GM21515 (cell line): ENCODE measurements at regions not wholly inside any gene's neighbourhood (a gene's known extent, or its start where the extent isn't known, plus 50 kb on each side); places are given as distances from the start of the nearest gene placed in this dataset.
"Not testable (repeated sequence)": the region's sequence is repeated elsewhere in the genome, so short reads cannot be mapped to it uniquely, and the experiment has no call there.

Experiments used
- ATAC-seq: cut with Tn5 transposase; IDR thresholded peaks from one replicate; pipeline ENCODE4 v1.9.1; 2021; ENCODE audit not compliant: unreplicated experiment

DNA sequence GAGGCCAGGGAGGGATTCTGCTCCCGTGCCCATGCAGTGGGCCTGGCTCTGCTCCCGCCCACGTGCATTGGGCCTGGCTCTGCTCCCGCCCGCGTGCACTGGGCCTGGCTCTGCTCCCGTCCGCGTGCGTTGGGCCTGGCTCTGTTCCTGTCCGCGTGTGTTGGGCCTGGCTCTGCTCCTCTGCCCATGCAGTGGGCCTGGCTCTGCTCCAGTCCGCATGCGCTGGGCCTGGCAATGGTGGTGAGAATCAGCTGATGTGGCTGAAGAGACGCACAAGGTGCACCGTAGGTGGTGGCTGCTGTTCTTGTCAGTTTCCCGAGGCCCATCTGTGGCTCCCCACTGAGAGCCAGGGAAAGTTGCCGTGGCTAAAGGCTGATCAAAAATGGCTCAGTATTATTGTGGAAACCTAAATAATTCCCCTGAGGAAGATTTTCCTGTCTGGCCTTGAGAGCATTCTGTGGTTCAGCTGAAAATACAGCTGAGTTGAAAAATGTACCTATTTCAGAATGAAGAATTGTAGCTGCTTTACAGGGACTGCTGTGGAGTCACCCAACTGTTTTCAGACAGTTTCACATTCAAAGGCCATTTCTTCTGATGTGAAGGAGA lies 572.4 kb downstream of the GLRX3 start:
- no peak for ATAC-seq

DNA sequence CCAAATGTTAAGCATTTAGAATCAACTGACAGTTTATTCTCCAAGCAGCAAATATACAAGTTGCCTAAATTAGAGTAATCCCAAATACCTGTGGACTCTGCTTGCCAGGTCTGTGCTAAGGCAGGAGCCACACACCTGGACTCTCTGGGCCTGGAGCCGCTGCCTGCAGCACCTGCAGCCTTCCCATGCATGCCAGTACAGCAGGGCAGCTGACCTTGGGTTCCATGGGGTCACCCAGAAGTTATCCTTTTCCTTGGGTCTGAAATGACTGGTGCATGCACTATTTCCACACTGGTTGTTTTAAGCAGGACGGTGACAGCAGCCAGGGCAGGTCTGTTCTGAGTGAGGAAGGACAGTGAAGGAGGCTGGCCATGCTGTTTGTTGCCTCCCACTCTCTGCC lies 573.2 kb downstream of the GLRX3 start:
- ATAC-seq: no peak

DNA sequence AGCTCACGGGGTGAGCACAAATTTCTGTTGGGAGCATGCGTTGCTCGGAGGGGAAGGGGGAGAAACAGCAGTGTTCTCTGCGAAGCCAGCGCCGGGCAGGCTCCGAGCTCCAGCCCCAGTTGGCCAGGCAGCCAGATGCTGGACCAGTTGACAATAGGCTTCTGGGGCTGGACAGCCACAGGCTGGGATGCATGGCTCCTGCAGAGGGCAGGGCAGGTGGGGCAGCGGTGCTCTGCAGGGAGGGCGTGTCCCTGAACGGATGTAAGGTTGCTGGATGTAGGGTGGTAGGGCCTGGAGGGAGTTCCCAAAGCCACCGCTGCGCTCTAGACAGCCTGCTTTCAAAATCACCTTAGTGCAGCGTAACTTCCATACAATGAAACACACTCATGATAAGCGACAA lies 574.9 kb downstream of the GLRX3 start:
- no peak for ATAC-seq

DNA sequence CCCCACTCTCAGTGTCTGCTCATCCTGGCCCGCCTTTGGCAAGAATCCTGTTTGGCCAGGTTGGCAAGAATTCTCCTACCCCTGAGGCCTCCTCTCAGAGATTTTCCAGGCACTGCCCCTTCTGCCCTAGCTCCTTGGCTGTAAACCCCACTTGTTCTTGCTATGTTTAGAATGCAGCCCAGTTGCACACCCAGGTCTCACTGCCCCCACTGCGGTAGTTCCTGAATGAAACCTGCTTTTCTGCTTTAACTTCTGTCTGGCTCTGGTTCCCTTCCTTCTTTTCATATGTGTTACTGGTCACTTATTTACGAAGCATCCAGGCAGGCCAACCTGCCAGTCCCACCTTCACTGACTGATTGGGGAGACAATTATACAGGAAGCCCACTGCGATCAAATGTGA lies 576.9 kb downstream of the GLRX3 start:
- no peak for ATAC-seq

DNA sequence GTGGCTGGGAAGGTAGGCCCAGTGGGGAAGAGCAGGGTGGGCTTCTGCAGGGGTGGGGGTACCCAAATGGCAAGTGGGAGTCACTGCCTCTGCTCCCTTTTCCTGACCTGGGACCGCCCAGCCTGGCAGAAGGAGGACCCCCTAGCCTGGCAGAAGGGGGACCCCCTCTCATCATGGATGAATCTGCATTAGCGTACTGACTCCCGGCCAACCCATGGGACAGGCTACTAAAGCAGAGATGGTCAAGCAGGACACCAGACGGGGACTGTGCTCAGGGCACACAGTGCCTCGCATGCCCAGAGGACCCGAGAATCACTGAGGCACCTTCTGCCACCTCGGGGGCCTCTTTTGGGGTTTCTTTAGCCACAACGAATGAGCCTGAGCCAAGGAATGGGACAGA lies 577.5 kb downstream of the GLRX3 start:
- no peak for ATAC-seq

DNA sequence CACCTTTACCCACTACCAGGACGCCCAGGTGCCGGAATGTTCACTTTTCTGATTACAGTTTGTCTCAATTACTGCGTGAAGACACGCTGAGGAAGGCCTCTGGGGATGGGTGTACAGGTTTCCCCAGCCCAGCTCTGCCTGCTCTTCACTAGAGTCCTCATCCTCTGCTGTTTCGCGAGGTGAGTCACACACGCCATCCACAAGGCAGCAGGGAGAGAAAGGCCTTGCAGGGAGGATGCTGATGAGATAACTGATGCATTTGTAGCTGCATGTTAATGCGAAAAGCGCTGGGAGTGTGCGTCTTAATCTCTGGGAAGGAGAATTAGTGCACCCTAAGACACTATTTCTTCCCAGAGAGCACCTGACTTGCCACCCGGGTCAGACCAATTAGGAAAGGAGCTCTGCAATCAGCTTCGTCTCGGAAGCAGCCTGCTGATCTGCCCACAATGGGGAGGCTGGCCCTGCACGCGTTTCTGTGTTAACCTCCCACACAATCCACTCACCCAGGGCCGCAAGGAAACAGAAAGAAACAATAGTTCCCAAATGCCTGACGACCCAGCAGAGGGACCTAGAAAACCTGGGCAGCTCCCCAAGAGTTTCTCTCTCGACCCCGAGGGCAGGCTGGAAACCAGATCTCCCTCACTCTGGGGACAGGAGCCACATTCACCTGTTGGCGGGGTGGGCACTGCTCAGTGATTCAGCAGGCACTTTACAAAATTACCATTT lies 578.7 kb downstream of the GLRX3 start:
- ATAC-seq: no peak

DNA sequence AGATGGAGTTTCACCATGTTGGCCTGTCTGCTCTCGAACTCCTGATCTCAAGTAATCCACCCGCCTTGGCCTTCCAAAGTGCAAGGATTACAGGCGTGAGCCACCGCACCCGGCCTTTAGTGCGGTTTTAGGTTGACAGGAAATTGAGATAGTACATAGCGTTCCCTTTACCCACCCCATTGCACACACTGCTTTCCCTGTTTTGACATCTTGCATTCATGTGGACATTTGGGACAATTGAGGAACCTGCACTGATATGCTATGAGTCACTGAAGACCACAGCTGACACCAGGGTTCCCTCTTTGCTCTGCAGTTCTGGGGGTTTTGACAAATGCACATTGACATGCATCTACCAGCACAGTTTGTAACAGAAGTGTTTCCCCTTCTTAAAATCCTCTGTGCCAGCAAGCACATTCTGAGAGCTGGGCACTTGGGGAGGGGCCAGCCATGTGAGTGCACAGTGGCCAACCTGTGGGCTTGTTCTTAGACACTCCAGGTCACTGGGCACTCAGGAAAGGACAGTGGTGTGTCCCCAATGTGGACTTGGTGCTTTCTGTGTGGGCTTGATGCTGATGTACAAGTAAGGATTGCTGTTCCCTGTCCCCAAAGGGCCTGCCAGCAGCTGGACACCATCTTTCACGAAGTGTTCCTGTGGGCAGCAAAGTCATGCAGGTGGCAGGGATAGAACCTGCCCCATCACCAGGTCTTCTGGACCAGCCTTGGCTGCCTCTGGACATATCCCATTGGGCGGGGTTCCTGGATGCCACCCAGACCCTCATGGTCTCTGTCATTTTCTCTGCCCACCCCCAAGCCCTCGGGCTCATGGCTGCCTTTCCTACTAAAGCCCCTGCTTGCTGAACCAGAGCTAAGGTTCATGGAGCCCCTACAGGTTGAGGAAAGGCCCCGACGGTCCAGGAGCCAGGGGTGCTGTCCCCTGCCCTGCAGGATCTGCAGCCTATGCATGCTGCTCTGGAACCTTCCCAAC lies 579.8 kb downstream of the GLRX3 start:
- no peak for ATAC-seq

DNA sequence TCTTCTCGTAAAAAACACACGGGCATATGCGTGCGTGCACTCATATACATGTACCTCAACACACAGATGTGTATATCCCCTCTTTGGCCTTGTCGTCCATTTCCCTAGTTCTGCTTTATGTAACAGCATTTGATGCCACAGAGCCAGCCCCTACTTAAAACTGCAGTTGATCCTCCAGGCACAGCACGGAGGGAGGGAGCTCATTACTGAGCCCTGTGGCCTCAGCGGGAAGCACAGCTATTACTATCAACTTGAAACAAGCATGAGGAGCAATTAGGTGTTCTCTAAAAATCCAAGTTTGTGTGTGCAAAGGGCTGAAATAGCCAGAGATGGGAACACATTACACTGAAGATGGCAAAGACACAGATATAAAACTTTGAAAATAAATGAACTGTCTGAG lies 580.9 kb downstream of the GLRX3 start:
- ATAC-seq: no peak

DNA sequence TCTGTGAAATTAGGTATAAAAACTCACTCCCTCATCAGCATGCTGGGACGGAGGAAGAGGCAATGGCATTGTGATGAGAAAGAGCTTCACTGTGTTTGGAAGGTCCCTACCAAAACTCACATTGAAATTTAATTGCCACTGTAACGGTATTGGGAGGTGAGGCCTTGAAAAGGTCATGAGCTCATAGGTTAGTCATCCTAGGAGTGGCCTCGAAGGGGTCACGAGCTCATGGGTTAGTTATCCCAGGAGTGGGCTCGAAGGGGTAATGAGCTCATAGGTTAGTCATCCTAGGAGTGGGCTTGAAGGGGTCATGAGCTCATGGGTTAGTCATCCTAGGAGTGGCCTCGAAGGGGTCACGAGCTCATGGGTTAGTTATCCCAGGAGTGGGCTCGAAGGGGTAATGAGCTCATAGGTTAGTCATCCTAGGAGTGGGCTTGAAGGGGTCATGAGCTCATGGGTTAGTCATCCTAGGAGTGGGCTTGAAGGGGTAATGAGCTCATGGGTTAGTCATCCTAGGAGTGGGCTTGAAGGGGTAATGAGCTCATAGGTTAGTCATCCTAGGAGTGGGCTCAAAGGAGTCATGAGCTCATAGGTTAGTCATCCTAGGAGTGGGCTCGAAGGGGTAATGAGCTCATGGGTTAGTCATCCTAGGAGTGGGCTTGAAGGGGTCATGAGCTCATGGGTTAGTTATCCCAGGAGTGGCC lies 582.7 kb downstream of the GLRX3 start:
- not testable (repeated sequence) for ATAC-seq

DNA sequence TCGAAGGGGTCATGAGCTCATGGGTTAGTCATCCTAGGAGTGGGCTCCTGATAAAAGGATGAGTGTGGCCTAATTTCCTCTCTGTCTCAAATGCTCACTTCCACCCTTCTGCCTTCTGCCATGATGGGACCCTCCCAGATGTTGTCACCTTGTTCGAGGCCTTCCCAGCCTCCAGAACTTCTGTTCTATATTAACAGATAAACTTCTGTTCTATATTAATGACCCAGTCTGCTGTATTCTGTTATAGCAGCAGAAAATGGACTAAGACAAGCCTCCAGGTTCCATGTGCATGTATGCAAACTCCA lies 583.2 kb downstream of the GLRX3 start:
- ATAC-seq: no peak

DNA sequence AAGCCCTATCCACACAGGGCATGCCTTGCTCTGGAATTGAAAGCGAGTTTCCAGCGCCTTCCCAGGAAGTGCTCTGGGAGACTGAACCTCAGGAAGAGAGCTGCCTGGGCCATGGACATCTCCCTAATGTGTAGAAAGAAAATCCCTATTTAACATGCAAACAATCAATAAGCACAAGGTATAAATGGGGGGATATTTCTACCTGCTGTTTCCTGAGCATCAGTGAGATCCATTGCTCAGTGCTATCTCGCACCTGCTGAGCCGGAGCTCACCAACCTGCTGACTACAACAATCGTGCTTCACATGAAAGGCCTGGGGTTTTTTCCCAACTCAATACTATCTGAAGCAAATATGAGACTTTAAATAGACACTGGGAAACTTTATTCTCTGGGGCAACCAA lies 584.0 kb downstream of the GLRX3 start:
- ATAC-seq: no peak

DNA sequence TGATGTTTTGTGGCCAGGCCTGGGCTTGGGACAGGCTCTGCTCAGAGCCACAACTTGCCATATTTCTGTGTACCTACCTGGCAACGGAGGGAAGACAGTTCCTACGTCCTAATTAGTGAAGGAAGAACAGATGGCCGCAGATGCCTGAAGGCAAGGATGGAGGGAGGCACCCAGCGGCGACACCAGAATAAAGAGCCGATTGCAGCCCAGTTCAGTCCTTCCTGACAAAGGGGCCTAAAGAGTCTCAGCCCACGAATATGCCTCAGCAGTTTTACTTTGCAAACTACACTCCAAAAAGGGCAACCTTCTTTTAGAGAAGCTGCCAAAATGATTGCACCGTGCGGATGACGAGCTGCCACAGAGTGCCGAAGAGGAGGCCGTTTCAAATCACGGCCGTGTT lies 585.8 kb downstream of the GLRX3 start:
- ATAC-seq: no peak

DNA sequence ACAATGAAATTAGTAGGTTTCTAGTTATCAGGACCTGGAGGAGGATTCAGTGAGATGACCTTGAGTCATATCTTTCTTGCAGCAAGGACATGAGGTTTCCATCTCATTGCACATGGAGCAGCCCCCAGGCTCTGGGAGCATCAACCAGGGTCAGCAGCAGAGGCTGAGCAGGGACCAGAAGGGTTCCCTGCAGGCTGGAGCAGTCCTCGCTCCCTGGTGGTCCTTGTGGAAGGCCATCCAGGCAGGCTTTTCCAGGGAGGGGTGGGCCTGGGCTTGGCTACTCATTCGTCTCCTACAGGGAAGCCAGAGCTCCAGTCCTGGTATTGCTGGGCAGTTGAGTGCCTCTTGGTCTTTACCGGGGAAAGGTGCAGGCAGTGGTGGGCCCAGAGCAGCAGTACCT lies 587.5 kb downstream of the GLRX3 start:
- no peak for ATAC-seq

DNA sequence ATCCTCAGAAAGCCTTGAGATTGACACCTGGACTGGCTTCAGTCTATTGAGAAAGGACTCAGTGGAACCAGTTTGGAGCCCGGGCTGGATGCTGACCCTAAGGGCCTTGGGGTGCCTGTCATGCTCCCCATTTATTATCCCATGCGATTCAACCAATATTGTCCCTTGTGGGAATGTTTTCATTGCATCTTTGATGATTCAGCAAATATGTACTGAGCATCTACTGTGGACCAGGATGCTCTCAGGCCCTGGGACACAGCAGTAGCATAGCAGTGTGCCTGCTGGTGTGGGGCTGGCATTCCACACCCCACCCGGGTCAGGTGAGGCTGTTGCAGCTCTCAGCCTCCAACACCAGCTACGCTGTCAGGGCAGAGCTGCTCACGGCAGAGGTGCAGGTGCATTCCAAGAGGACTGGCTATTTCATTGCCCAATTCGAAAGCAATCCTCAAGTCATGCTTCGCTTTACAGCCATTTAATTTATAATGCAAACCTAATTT lies 586.0 kb downstream of the TCERG1L start:
- ATAC-seq: no peak

DNA sequence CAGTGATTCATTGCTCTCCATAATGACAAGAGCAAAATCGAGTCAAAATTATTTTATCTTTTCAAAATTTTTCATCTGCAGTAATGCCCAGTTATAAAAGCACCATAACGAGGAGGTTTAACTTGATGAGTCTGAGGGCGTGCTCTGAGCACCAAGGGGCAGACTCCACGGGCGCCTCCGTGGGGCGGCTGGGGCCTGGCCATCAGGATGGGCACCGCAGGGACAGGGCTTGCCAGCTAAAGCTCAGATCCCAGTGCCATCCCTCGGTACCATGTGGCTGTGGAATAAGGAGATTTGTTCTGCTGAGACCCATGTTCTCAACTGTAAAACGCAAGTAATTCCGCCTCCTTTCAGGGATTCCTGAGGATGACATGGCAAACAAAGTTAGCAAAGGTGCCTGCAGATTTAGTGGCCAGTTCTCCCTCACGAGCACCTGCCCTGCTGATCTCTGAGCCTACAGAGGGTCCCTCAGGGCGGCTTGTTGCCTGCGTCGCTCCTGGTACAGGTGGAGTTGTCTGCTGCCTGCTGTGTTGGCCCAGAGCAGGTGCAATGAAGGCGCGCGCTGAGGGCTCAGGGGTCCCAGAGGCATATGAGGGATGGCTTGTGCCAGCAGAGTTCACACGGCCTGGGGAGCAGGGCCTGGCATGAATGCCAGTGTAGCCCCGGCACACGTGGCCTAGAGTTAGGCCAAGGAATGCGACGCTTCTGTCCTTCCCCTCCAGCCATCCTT lies 584.4 kb downstream of the TCERG1L start:
- ATAC-seq: no peak

DNA sequence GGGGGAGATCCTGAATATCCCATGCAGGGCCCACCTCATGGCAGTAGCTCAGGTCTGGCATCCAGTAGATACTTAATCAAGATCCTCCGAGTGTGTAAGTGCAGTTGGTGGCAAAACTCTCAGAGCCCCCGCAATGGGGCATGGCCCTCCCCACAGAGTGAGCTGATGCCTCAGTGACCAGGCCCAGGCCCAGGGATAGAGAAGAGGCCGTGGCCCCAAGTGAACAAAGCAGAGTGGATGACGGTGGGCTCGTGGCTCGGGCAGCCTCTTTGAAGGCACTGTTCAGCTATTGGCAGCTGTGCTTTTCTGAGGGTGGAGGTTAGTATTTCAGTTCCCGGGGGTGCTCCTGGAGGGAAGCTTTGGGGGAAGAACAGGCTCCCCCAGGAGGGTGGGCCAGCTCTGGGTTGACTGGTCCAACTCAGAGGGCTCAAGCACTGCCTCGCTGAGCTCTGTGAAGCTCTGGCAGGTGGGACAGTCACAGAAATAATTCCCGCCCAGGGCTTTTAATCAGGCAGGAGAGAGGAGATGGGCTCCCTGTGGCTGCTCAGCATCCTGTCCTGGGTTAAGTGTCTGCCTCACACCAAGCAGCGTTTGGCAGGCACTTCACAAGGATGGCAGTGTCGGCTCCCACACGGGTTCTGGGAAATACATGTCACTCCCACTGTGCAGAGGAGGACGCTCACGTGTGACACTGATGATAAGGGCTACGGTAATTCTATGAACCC lies 583.6 kb downstream of the TCERG1L start:
- ATAC-seq: no peak

DNA sequence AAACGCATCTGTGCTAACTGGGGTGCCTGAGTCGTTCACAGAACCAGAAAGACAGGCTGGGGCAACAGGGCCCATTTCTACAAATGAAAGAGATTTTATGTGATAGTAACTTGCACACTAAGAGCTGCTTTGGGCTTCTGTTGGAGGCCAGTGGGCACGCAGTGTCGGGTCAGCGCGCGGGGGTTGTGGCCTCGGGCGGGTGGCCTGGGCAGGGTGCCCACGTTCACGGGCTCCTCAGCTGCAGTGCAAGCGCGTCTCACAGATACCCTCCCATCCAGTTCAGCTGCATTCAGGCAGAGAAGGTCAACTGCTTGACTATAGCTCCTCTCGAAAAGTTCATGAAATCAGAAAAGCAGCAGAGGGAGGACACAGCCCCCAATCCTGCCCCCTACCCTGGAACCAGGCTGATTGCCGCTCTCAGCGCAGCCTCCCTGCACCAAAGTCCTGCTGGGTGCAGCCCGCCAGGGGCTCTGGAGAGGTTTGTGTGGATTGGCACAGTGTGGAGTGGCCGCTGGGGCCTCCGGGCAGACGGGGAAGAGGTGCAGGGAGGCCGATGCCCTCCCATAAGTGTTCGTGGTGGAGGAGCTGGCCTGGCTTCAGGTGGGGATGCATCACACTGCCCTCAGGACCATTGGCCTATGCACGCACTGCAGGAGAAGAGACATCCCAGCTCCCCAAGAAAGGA lies 582.8 kb downstream of the TCERG1L start:
- no peak for ATAC-seq

DNA sequence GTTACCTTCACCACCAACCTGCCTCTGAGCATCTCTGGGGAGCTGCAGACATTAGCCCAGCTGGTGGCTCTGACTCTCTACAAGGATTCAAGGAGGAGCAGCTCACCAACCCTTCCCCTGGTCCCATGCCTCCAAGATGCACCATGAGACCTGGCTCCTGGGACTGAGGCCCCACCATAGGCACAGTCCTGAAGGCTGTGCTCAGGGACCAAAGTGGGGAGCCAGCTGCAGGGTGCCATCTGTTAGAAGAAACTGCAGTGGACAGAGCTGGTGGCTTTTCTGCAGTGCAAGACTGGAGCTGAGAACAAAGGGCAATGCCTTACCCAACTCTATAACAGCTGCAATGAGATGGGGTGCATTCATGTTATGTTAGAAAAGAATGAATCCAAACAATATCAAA lies 581.6 kb downstream of the TCERG1L start:
- ATAC-seq: no peak

DNA sequence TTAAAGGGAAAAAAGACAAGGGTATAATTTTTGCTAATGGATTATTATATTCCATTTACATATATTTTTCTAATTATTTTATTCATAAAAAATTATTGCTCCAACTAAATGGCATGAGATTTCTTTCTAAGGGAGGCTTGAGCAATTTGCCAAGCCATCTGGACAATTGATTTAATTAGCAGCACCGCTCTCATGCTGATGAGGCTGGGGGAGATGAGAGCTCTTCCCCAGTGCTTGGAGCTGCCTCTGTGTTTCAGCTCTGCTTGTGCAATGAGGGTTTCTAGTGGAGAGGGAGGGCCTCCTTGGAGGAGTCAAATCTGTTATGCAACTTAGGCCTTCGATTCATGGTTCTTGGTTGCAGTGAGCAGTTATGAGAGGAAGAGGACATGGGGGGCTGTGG lies 574.3 kb downstream of the TCERG1L start:
- ATAC-seq: no peak
